CD4-positive, alpha-beta T cell treated with Interleukin-2 at 100 ng/mL for 4 hours (primary cell): ENCODE measurements at regions not wholly inside any gene's neighbourhood (a gene's known extent, or its start where the extent isn't known, plus 50 kb on each side); places are given as distances from the start of the nearest gene placed in this dataset.
"Not testable (repeated sequence)": the region's sequence is repeated elsewhere in the genome, so short reads cannot be mapped to it uniquely, and the experiment has no call there.

Experiments used
- DNase-seq: peaks from one replicate; pipeline ENCODE4 v3.0.0-alpha.2; 2020; ENCODE audit warnings: low spot score

GRCh38 chr2:180540761-180541160, 439.6 kb upstream of the UBE2E3 start:
- DNase-seq = no peak

DNA sequence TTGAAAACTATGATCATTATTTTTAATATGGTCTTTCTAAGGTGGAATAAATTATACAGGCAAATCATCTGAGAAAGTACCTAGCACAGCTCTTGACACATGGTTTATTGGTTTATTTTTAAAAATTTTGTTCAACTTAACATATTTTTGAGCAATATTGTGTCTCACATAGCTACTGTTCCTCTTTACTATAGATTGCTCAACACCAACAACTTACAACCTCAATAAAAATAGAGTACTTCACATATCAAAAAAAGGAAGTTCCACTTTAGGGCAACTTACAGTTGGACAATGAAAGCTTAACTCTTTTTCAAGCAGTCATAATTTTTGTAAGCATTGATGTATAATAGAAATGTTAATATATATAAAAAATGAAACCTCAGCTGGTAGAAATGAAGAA, 440.9 kb upstream of the UBE2E3 start:
- no peak for DNase-seq

DNA sequence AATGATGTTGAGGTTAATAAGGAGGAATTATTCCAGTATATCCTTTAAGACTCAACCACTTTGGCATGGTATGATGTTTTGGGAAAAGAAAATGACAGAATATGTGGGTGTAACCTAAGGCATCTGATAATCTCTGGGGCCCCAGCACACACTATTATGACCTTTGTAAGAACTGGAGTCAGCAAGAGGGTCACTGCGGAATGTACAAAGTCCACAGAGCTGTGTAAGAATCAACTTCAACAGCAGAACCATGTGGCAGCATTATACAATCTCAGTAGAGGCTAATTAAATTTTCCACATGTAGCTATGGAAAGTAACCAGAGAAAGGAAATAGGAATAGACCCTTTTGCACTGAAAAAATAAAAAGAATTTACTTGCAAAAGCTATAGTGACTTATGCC, 445.1 kb upstream of the UBE2E3 start:
- DNase-seq = no peak

DNA sequence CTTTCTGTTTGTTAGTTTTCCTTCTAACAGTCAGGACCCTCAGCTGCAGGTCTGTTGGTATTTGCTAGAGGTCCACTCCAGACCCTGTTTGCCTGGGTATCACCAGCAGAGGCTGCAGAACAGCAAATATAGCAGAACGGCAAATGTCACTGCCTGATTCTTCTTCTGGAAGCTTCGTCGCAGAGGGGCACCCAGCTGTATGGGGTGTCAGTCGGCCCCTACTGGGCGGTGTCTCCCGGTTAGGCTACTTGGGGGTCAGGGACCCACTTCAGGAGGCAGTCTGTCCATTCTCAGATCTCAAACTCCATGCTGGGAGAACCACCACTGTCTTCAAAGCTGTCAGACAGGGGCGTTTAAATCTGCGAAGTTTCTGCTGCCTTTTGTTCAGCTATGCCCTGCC, 448.6 kb upstream of the UBE2E3 start:
- not testable (repeated sequence) for DNase-seq

GRCh38 chr2:180524499-180524898, 455.9 kb upstream of the UBE2E3 start:
- no peak for DNase-seq

GRCh38 chr2:180523621-180524340, 456.6 kb upstream of the UBE2E3 start:
- DNase-seq = no peak

DNA sequence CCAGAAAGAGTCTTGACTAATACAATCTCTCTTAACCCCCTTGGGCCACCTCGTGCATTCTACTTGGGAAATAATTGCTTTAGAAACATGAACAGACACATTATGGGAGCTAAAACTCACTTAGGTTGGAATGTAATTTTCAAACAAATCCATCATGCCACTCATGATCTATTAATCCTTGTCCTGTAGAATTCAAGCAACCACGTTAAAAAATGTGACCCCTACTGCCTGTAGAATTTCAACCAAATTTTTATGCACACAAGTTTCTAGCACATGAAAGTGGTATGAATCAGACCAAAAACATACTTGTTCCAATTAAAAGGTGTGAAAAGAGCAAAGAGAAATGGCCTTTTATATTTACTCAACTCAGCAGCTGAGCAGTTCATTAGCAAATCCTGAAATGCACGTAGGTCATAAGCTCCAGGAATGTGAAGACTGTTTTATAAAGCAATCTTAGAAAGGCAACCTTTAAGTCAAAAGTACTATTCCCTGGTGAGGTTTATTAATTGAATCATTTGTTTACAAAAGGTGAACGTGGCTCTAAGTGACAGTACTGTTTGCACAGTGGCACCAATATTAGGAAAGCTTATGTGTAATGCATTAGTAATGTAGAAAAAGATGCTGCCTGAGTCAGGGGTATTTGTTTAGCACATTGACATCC, 459.4 kb upstream of the UBE2E3 start:
- no peak for DNase-seq

GRCh38 chr2:180520206-180520605, 460.2 kb upstream of the UBE2E3 start:
- DNase-seq = no peak

GRCh38 chr2:180519276-180519675, 461.1 kb upstream of the UBE2E3 start:
- DNase-seq = no peak

GRCh38 chr2:180516232-180516631, 464.2 kb upstream of the UBE2E3 start:
- no peak for DNase-seq

DNA sequence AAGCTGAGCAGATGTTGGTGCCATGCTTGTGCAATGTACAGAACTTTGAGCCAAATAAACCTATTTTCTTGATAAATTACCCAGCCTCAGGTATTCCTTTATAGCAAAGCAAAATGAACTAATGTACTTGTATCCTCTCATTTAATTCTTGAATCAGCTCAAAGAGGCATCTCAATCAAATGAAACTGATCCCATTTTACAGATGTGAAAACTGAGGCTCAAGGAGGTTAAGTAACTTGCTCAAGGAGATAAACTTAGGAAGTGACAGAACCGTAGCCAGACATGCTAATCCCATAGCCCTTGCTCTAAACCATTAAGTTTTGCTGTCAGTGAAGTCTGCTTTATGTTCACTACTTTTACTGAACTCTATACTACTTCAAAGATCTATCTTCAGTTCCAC, 467.0 kb upstream of the UBE2E3 start:
- no peak for DNase-seq

DNA sequence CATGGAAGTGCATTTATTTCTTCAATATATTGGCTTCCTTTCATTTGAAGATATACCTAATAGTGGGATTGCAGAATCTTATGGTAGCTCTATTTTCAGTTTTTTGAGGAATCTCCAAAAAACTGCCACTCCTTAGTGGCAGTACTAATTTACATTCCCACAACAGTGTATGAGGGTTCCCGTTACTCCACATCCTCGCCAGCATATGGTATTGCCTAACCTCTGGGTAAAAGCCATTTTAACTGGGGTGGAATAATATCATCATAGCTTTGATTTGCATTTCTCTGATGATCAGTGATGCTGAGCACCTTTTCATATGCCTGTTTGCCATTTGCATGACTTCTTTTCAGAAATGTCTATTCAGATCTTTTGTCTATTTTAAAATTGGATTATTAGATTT, 471.9 kb upstream of the UBE2E3 start:
- DNase-seq = no peak

DNA sequence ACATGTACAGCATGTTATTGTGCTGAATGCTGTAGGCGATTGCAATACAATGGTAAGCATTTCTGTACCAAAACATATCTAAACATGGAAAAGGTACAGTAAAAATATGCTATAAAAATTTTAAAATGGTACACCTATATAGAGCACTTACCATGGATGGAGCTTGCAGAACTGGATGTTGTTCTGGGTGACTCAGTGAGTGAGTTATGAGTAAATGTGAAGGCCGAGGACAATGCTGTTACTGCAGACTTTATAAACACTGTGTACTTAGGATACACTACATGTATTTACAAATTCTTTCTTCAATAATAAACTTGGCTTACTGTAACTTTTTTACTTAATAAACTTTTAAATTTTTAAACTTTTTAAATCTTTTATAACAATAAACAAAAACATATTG, 473.4 kb upstream of the UBE2E3 start:
- no peak for DNase-seq

- no peak for DNase-seq
Observed at GRCh38 chr2:180505203-180505602, 475.2 kb upstream of the UBE2E3 start.

DNA sequence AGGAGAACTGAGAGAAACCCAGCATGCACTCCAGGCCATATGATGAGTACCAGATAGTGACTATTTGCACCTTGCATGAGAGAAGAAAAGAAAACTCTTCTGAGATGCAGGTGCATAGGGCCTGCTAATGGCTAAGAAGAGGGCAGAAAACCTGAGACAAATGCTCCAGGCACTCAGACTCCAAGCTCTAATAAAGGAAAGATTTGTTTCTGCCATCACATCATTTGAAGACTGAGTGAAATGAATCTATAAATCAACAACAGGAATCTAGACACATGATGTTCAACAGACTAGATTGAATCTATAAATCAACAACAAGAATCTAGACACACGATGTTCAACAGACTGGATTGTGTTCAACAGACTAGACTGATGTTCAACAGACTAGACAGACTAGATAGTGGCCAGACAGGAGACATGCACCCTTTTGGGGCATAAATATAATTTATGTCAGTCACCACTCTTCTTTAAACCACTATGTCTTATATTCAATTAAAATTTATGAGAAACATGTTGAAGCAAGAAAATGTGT, 482.7 kb upstream of the UBE2E3 start:
- DNase-seq = no peak

GRCh38 chr2:180495606-180496005, 484.8 kb upstream of the UBE2E3 start:
- DNase-seq = no peak

GRCh38 chr2:180494286-180494685, 486.1 kb upstream of the UBE2E3 start:
- no peak for DNase-seq

- no peak for DNase-seq
Observed at GRCh38 chr2:180482696-180483095, 475.6 kb upstream of the CWC22 start.

DNA sequence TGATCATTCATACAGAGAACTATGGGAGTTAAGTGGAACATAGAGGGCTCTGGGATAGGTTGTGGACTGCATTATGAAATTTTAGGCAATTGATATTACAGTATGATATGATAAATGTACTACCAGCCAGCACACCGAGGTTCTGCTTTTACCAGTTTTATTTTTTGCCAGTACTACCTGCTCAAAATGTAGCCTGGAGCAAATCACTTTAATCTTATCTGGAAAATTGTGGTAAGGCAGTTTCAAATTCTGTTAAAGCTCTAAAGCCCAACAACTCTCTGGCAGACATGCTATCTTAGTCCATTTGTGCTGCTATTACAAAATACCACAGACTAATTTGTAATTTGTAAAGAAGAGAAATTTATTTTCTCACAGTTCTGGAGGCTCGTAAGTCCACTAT, 474.9 kb upstream of the CWC22 start:
- no peak for DNase-seq

DNA sequence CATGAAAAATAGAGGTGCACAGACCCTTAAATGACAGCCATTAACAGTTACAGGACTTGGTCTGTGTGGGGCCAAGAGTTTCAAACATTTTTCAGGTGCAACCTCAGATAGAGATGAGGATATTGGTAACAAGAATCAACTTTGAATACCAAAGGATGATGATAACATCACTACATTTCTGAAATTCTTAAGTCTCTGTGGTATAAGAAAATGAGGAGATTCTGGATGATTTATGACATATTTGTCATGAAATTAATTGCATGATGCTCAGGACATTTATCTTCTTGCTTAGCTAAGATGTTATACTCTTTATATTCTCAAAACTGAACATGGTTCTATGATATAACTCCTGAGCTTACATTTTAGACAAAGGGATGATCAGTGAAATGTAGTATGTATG, 471.8 kb upstream of the CWC22 start:
- no peak for DNase-seq

DNA sequence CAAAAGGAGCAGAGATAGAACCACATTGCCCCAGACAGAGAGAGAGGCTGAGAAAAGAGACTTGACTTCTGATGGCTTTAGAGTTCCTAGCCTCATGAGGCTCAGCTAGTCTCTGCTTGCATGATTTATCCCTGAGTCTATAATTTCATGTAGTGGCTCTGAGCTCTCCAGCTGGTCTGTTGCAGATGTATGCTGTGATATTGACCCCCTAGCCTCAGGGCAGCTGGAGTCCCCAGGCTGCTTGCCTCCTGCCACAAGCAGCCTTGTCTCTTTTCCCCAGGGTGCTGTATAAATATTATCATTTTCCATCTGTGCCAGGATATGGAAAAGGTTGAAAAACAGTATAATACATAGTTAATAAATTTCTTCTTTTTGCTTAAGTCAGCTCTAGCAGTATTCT, 467.6 kb upstream of the CWC22 start:
- no peak for DNase-seq

DNA sequence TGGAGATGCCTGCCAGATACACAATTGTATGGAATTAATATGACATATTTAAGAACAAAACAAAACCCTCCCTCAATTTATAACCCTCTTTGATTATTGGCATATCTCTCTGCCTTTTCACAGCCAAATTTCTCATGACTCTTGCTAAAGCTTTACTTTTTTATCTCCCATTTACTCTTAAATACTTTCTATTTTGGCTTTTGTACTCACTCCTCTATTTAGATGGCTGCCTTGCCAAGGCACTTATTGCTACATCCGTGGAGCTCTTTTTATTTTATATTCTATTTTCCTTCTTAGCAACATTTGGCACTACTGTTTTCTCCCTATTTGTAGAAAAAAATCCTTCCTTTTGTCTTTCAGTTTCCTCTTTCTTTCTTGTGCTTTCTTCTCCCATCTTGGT, 466.4 kb upstream of the CWC22 start:
- DNase-seq = no peak

- DNase-seq = no peak
Observed at GRCh38 chr2:180472133-180472532, 465.0 kb upstream of the CWC22 start.

GRCh38 chr2:180463608-180464007, 456.5 kb upstream of the CWC22 start:
- DNase-seq = no peak
